Astrocyte (in vitro differentiated cells and primary cell): ENCODE measurements at regions not wholly inside any gene's neighbourhood (a gene's known extent, or its start where the extent isn't known, plus 50 kb on each side); places are given as distances from the start of the nearest gene placed in this dataset.

Experiments used
- DNase-seq: peaks from one replicate; pipeline ENCODE4 v3.0.0-alpha.2; 2010; ENCODE audit warnings: low read depth
- FAIRE-seq: peaks from 2 replicates; lab custom pipeline; 2011; peaks lifted over from hg19 to GRCh38; lab: Jason Lieb, UNC
- H2AFZ ChIP-seq: 2 replicates; pipeline ENCODE4 v1.6.0; 2012; ENCODE audit warnings: low read depth, low read length, inconsistent platforms
- H3K27ac ChIP-seq: 2 replicates; pipeline ENCODE4 v1.5.1; 2011; ENCODE audit warnings: low read depth, low read length, inconsistent platforms
- H3K27me3 ChIP-seq: 2 replicates; pipeline ENCODE4 v1.6.0; 2011; ENCODE audit warnings: low read length, inconsistent platforms; ENCODE audit not compliant: insufficient read depth
- H3K36me3 ChIP-seq: 2 replicates; pipeline ENCODE4 v1.5.1; 2011; ENCODE audit warnings: low read length, inconsistent platforms; ENCODE audit not compliant: insufficient read depth
- H3K4me1 ChIP-seq: 2 replicates; pipeline ENCODE4 v1.5.1; 2011; ENCODE audit warnings: low read length, inconsistent platforms; ENCODE audit not compliant: insufficient read depth
- H3K4me2 ChIP-seq: 2 replicates; pipeline ENCODE4 v1.6.0; 2012; ENCODE audit warnings: low read length, inconsistent platforms
- H3K4me3 ChIP-seq: 2 replicates; pipeline ENCODE4 v1.5.1; 2011; ENCODE audit warnings: low read depth, mild to moderate bottlenecking, low read length, inconsistent platforms; ENCODE audit not compliant: insufficient read depth
- H3K79me2 ChIP-seq: 2 replicates; pipeline ENCODE4 v1.6.0; 2012; ENCODE audit warnings: mild to moderate bottlenecking, low read length, inconsistent platforms; ENCODE audit not compliant: insufficient read depth
- H3K9ac ChIP-seq: 2 replicates; pipeline ENCODE4 v1.6.0; 2012; ENCODE audit warnings: mild to moderate bottlenecking, low read length, inconsistent platforms
- H3K9me3 ChIP-seq: 2 replicates; pipeline ENCODE4 v1.5.1; 2012; ENCODE audit warnings: low read depth, mild to moderate bottlenecking, low read length, inconsistent platforms; ENCODE audit not compliant: insufficient read depth
- H4K20me1 ChIP-seq: 2 replicates; pipeline ENCODE4 v1.6.0; 2012; ENCODE audit warnings: low read length, inconsistent platforms; ENCODE audit not compliant: insufficient read depth
- H3K27ac Mint-ChIP-seq: one replicate; pipeline ENCODE4 v1.8.0; 2021; ENCODE audit warnings: mild to moderate bottlenecking, mixed read lengths; ENCODE audit not compliant: unreplicated experiment
- H3K27me3 Mint-ChIP-seq: one replicate; pipeline ENCODE4 v1.8.0; 2021; ENCODE audit warnings: low read depth, mixed read lengths; ENCODE audit not compliant: unreplicated experiment
- H3K36me3 Mint-ChIP-seq: one replicate; pipeline ENCODE4 v1.8.0; 2021; ENCODE audit warnings: low read depth, mixed read lengths; ENCODE audit not compliant: unreplicated experiment
- H3K4me1 Mint-ChIP-seq: one replicate; pipeline ENCODE4 v1.8.0; 2021; ENCODE audit warnings: low read depth, mixed read lengths; ENCODE audit not compliant: unreplicated experiment
- H3K4me3 Mint-ChIP-seq: one replicate; pipeline ENCODE4 v1.8.0; 2021; ENCODE audit warnings: mild to moderate bottlenecking, moderate library complexity, mixed read lengths; ENCODE audit not compliant: unreplicated experiment
- H3K9me3 Mint-ChIP-seq: one replicate; pipeline ENCODE4 v1.8.0; 2021; ENCODE audit warnings: mild to moderate bottlenecking, mixed read lengths; ENCODE audit not compliant: unreplicated experiment
- EZH2 ChIP-seq: IDR thresholded peaks from 2 replicates; pipeline ENCODE4 v1.6.1; 2012; ENCODE audit warnings: mild to moderate bottlenecking, low read length, inconsistent platforms; ENCODE audit not compliant: insufficient read depth
- TF ChIP-seq, protein P1 (sequence below): IDR thresholded peaks from 2 replicates; pipeline ENCODE4 v1.5.1; 2011; ENCODE audit warnings: low read depth, mild to moderate bottlenecking, inconsistent platforms, low read length, moderate library complexity; ENCODE audit not compliant: insufficient read depth

DNA sequence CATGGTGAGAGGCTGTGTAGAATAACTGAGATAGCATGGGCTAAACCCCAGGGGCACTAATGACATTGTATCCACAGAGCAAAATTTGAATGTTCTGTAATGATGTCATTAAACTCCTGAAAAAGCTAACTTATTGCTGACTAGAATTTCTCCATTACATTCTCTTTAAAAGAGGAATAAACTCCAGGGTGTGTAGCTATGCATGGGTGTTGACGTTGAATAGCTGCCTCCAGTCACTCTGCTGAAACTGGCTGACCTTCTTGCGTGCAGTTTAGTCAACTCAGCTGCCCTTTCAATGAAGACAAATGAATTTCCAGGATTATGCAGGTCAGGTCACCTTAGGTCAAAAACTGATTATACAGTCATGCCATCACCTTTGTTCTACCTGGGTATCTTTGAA lies 617.5 kb upstream of the WWC1 start:
- H3K4me3 ChIP-seq, result no peak overlapping the region
- peaks cover 28% of the 10 kb centered on the region for H3K4me1 Mint-ChIP-seq
- no peaks in the 10 kb centered on the region for H3K79me2 ChIP-seq

DNA sequence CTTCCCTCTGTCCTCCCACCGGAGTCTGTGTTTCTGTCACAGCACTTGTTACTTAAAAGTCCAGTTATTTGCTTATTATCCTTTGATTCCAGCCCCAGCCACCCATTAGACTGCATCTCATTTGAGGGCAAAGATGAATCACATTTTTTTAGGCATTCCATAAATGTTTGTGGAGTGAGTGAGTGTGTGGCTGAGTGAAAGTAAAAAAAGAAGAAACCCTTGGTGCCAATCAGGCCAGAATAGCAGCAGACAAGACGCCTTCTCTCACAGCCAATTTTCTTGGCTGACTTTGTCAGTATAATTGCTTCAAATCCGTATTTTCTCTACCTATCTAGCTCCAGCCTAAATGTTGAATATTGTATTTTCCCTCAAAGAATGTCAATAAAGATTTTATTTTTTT lies 613.0 kb upstream of the WWC1 start:
- no peak for FAIRE-seq
- no peak overlapping the region for H2AFZ ChIP-seq
- peak; percentile 53 for DNase-seq
- Mint-ChIP-seq H3K9me3 (peaks cover 14% of the 10 kb centered on the region), H3K27me3 (no peaks in the 10 kb centered on the region), H3K27ac (peak overlapping the region; percentile 43), H3K4me1 (peaks cover 7% of the 10 kb centered on the region), H3K4me3 (no peak overlapping the region), H3K36me3 (peaks cover 19% of the 10 kb centered on the region)
- no peaks in the 10 kb centered on the region for H3K4me1 ChIP-seq
- H3K79me2 ChIP-seq, result no peaks in the 10 kb centered on the region
- no peaks in the 10 kb centered on the region for H3K9me3 ChIP-seq
- no peaks in the 10 kb centered on the region for H3K27me3 ChIP-seq
- H3K36me3 ChIP-seq, result no peaks in the 10 kb centered on the region
- no peaks in the 10 kb centered on the region for H4K20me1 ChIP-seq
- H3K9ac ChIP-seq, result no peak overlapping the region
- TF ChIP-seq, protein P1, sequence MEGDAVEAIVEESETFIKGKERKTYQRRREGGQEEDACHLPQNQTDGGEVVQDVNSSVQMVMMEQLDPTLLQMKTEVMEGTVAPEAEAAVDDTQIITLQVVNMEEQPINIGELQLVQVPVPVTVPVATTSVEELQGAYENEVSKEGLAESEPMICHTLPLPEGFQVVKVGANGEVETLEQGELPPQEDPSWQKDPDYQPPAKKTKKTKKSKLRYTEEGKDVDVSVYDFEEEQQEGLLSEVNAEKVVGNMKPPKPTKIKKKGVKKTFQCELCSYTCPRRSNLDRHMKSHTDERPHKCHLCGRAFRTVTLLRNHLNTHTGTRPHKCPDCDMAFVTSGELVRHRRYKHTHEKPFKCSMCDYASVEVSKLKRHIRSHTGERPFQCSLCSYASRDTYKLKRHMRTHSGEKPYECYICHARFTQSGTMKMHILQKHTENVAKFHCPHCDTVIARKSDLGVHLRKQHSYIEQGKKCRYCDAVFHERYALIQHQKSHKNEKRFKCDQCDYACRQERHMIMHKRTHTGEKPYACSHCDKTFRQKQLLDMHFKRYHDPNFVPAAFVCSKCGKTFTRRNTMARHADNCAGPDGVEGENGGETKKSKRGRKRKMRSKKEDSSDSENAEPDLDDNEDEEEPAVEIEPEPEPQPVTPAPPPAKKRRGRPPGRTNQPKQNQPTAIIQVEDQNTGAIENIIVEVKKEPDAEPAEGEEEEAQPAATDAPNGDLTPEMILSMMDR, result no peak
- TF ChIP-seq EZH2, result no peak
- H3K4me2 ChIP-seq, result no peak overlapping the region
- no peak overlapping the region for H3K4me3 ChIP-seq
- H3K27ac ChIP-seq, result no peak overlapping the region

More for the DNA sequence above, 617.5 kb upstream of the WWC1 start:
- Histone ChIP-seq H3K4me1 (no peaks in the 10 kb centered on the region), H3K27me3 (no peaks in the 10 kb centered on the region), H3K27ac (no peak overlapping the region), H4K20me1 (no peaks in the 10 kb centered on the region), H3K9me3 (no peaks in the 10 kb centered on the region), H3K36me3 (no peaks in the 10 kb centered on the region), H3K4me2 (no peak overlapping the region), H3K9ac (no peak overlapping the region), H2AFZ (no peak overlapping the region)
- peaks cover 14% of the 10 kb centered on the region for H3K9me3 Mint-ChIP-seq
- H3K27me3 Mint-ChIP-seq, result no peaks in the 10 kb centered on the region
- FAIRE-seq, result no peak
- no peak for DNase-seq
- H3K27ac Mint-ChIP-seq, result no peak overlapping the region
- TF ChIP-seq EZH2, result no peak
- TF ChIP-seq, protein P1, result no peak
- peaks cover 17% of the 10 kb centered on the region for H3K36me3 Mint-ChIP-seq
- no peak overlapping the region for H3K4me3 Mint-ChIP-seq

DNA sequence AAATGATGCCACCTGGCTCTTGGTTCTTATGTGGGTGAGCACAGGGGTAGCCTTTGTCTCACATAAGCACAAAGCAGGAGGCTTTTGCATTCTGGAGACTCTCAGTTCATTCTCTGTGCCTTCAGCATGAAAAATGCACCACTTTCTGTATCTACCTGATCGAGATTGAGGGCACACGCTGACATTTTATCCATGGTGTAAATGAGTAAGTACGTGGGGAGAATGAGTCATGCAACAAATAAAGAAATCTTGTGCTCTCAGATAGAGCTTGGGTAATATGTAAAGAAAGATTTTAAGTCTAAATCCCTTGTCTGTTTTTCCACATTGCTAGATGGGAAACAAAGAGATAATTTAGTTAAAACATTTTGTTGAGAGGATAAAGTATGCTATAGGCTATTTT lies 607.2 kb upstream of the WWC1 start:
- Histone ChIP-seq H3K9ac (no peak overlapping the region), H3K79me2 (no peaks in the 10 kb centered on the region), H3K4me3 (no peak overlapping the region), H3K27me3 (no peaks in the 10 kb centered on the region), H3K4me1 (peaks cover 15% of the 10 kb centered on the region), H3K9me3 (no peaks in the 10 kb centered on the region), H3K4me2 (peak overlapping the region; percentile 36), H4K20me1 (no peaks in the 10 kb centered on the region), H2AFZ (peak overlapping the region; percentile 19), H3K36me3 (no peaks in the 10 kb centered on the region), H3K27ac (no peak overlapping the region)
- no peaks in the 10 kb centered on the region for H3K27me3 Mint-ChIP-seq
- DNase-seq, result peak; percentile 63
- FAIRE-seq, result no peak
- H3K4me3 Mint-ChIP-seq, result no peak overlapping the region
- H3K27ac Mint-ChIP-seq, result no peak overlapping the region
- H3K4me1 Mint-ChIP-seq, result peaks cover 24% of the 10 kb centered on the region
- peaks cover 5% of the 10 kb centered on the region for H3K9me3 Mint-ChIP-seq
- H3K36me3 Mint-ChIP-seq, result peaks cover 6% of the 10 kb centered on the region
- no peak for TF ChIP-seq EZH2
- TF ChIP-seq, protein P1, result no peak
